GM23248 (cell line): ENCODE measurements at regions not wholly inside any gene's neighbourhood (a gene's known extent, or its start where the extent isn't known, plus 50 kb on each side); places are given as distances from the start of the nearest gene placed in this dataset.

ENCODE experiments used
- DNase-seq: peaks from one replicate; pipeline ENCODE4 v3.0.0-alpha.2; 2015
- H2AFZ ChIP-seq: fragments of 200-600 bp; sonication (generic); 2 replicates; pipeline ENCODE4 v1.6.1; 2016; ENCODE audit warnings: antibody characterized with exemption
- H3F3A ChIP-seq: fragments of 200-600 bp; sonication (generic); 2 replicates; pipeline ENCODE4 v1.6.1; 2016; ENCODE audit warnings: mild to moderate bottlenecking, antibody characterized with exemption, mixed run types; ENCODE audit not compliant: insufficient read depth
- H3K27ac ChIP-seq: fragments of 200-600 bp; sonication (generic); 2 replicates; pipeline ENCODE4 v1.5.1; 2016; ENCODE audit warnings: mild to moderate bottlenecking
- H3K27me3 ChIP-seq: fragments of 200-600 bp; sonication (generic); replicated peaks from 2 replicates; pipeline ENCODE4 v1.6.1; 2016; ENCODE audit warnings: mild to moderate bottlenecking; ENCODE audit not compliant: insufficient read depth
- H3K36me3 ChIP-seq: fragments of 200-600 bp; sonication (generic); 2 replicates; pipeline ENCODE4 v1.6.1; 2016; ENCODE audit warnings: low read depth, mild to moderate bottlenecking
- H3K4me1 ChIP-seq: fragments of 200-600 bp; sonication (generic); 2 replicates; pipeline ENCODE4 v1.6.1; 2016; ENCODE audit warnings: mild to moderate bottlenecking; ENCODE audit not compliant: insufficient read depth
- H3K4me2 ChIP-seq: fragments of 200-600 bp; sonication (generic); one replicate; pipeline ENCODE4 v1.6.1; 2016; ENCODE audit warnings: mild to moderate bottlenecking; ENCODE audit not compliant: unreplicated experiment
- H3K4me3 ChIP-seq: fragments of 200-600 bp; sonication (generic); 2 replicates; pipeline ENCODE4 v1.5.1; 2016; ENCODE audit warnings: mild to moderate bottlenecking
- H3K79me2 ChIP-seq: fragments of 200-600 bp; sonication (generic); 2 replicates; pipeline ENCODE4 v1.6.1; 2016; ENCODE audit warnings: mild to moderate bottlenecking; ENCODE audit not compliant: insufficient read depth
- H3K9ac ChIP-seq: fragments of 200-600 bp; sonication (generic); 2 replicates; pipeline ENCODE4 v1.6.1; 2016; ENCODE audit warnings: mild to moderate bottlenecking
- H3K9me2 ChIP-seq: fragments of 200-600 bp; sonication (generic); 2 replicates; pipeline ENCODE4 v1.6.1; 2016; ENCODE audit warnings: mixed run types, mild to moderate bottlenecking, moderate library complexity; ENCODE audit not compliant: insufficient read depth
- H3K9me3 ChIP-seq: fragments of 200-600 bp; sonication (generic); one replicate; pipeline ENCODE4 v1.6.1; 2017; ENCODE audit warnings: low read depth
- H4K20me1 ChIP-seq: fragments of 200-600 bp; sonication (generic); 2 replicates; pipeline ENCODE4 v1.6.0; 2016; ENCODE audit not compliant: insufficient read depth
- EZH2 ChIP-seq: fragments of 200-600 bp; sonication (generic); IDR thresholded peaks from 2 replicates; pipeline ENCODE4 v1.6.1; 2018; ENCODE audit warnings: antibody characterized with exemption, mild to moderate bottlenecking; ENCODE audit not compliant: insufficient read depth, poor library complexity, severe bottlenecking
- EZH2phosphoT487 ChIP-seq: fragments of 200-600 bp; sonication (generic); IDR thresholded peaks from 2 replicates; pipeline ENCODE4 v1.6.1; 2018; ENCODE audit warnings: antibody characterized with exemption, moderate library complexity, mild to moderate bottlenecking, low read depth; ENCODE audit not compliant: insufficient read depth
- WGBS, 2 experiments: methylation state at CpG; one replicate each; pipeline ENCODE4 v1.1.6; 2015 to 2017; ENCODE audit warnings: low lambda C conversion rate in 2 of 2, low coverage in 1 of 2; ENCODE audit errors: missing lambda C conversion rate in 2 of 2; 5-methylcytosine and 5-hydroxymethylcytosine counted together
- in situ Hi-C: fragments of 300-500 bp; cut with MboI; formaldehyde crosslinking; loops from 2 replicates; pipeline ENCODE4 v1.15.0; 2020

DNA sequence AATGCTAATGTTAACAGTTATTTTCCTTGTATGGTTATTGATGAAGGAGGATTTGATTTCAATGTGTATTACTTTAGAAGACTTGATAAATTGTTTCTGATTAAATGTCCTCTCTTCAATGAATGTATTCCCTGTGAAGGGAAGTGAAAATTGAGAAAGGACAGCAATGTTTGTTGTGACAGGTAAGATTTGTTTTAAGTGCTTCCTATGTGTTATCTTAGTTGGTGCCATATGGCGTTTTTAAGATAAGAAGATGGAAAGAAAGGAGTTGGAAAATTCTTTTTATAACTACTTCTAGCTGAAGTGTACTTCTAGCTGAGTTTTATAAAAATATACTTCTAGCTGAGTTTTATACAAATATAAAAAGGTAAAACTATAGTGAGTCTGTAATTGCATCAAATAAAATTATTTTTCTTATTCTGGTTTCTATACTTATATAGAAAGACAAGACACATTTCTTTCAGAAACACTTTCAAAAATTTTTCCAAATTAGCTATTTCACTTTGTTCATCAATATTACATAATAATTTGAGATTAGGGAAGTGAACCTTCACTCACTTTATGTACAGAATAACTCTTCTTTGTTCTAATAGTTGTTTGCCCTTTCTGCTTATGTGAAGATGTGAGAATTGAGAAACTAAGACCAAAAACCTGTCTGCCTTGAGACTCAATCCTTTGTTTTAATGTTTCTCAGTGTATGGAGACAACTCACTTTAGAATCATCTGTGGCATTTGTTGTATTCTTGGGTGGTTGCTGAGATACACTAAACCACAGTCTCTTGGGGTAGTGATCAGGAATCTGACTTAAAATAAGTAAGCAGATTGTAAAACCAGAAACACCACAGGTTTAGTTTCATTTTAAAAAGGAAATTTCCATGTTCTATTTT, 382.9 kb upstream of the B3GALT2 start:
- WGBS, 2 experiments, result 4 to 10% methylated on average over 1 of the region's 1 CpG
- TF ChIP-seq EZH2 (no peak), EZH2phosphoT487 (no peak)
- in situ Hi-C loops, result no loop called here
- Histone ChIP-seq H3K79me2 (no peaks in the 10 kb centered on the region), H3K27ac (peak overlapping the region; percentile 36), H4K20me1 (no peaks in the 10 kb centered on the region), H3K4me3 (peak overlapping the region; percentile 44; the same call in 1 of the 2 replicates), H3F3A (no peaks in the 10 kb centered on the region), H3K4me2 (peak overlapping the region; percentile 23), H3K4me1 (peaks cover 12% of the 10 kb centered on the region), H2AFZ (no peak overlapping the region), H3K9me3 (no peaks in the 10 kb centered on the region), H3K9me2 (no peaks in the 10 kb centered on the region; the same call in 1 of the 2 replicates), H3K36me3 (no peaks in the 10 kb centered on the region), H3K9ac (no peak overlapping the region; the same call in 1 of the 2 replicates), H3K27me3 (no peaks in the 10 kb centered on the region)
- DNase-seq, result peak; percentile 60

DNA sequence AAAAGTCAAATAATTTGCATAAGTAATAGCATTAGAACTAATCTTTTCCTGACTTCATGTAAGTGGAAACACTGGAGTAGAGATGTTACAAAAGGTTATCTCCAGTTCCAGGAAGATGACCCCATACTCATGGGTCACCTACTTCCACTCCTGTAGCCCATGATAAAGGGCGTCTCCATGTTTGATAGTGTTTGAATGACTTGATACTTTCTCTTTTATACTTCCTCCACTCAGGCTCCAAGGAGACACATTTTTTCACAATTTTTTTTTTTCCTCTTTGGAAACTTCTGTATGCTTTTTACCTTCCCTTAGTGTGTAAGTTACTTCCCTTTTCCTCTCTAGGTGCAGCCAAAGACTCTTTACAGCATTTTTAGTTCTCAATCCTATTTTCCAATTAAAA, 382.1 kb upstream of the B3GALT2 start:
- Histone ChIP-seq H3K27me3 (no peaks in the 10 kb centered on the region), H2AFZ (no peak overlapping the region), H3K4me1 (peaks cover 12% of the 10 kb centered on the region), H3K36me3 (no peaks in the 10 kb centered on the region), H3K4me3 (no peak overlapping the region), H3K27ac (no peak overlapping the region), H3K79me2 (no peaks in the 10 kb centered on the region), H3F3A (no peaks in the 10 kb centered on the region), H3K4me2 (no peak overlapping the region), H4K20me1 (no peaks in the 10 kb centered on the region), H3K9me2 (no peaks in the 10 kb centered on the region; the same call in 1 of the 2 replicates), H3K9me3 (no peaks in the 10 kb centered on the region), H3K9ac (no peak overlapping the region)
- no peak for TF ChIP-seq EZH2phosphoT487
- TF ChIP-seq EZH2, result no peak
- DNase-seq, result no peak
- in situ Hi-C loops, result no loop called here
- 32 to 35% methylated on average over 1 of the region's 1 CpG for WGBS, 2 experiments

DNA sequence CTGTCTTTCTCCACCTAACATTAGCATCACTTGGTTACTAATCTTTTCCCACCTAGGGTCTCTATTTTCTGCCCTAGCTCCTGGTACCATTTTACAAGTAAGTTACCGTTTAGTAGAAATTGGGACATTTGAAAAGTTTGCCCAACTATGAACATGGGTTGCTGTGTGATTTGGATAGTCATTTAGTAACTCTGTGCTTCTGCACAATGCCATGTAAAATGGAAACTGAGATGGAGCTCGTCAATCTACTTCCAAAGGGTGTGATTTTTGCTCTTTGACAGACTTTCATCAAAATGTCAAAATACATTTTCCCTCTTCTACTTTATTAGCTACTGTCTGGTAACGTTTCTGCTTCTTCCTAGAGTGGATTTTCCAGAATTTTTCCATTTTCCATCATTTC, 381.5 kb upstream of the B3GALT2 start:
- Histone ChIP-seq H3K9me2 (no peaks in the 10 kb centered on the region; the same call in 1 of the 2 replicates), H3F3A (no peaks in the 10 kb centered on the region), H3K27me3 (no peaks in the 10 kb centered on the region), H3K4me2 (no peak overlapping the region), H3K9ac (no peak overlapping the region), H3K4me1 (peaks cover 12% of the 10 kb centered on the region), H4K20me1 (no peaks in the 10 kb centered on the region), H2AFZ (no peak overlapping the region), H3K4me3 (no peak overlapping the region), H3K79me2 (no peaks in the 10 kb centered on the region), H3K27ac (no peak overlapping the region), H3K9me3 (no peaks in the 10 kb centered on the region), H3K36me3 (no peaks in the 10 kb centered on the region)
- no peak for DNase-seq
- 40 to 41% methylated on average over 3 of the region's 3 CpGs for WGBS, 2 experiments
- TF ChIP-seq EZH2phosphoT487 (no peak), EZH2 (no peak)
- in situ Hi-C loops, result no loop called here

DNA sequence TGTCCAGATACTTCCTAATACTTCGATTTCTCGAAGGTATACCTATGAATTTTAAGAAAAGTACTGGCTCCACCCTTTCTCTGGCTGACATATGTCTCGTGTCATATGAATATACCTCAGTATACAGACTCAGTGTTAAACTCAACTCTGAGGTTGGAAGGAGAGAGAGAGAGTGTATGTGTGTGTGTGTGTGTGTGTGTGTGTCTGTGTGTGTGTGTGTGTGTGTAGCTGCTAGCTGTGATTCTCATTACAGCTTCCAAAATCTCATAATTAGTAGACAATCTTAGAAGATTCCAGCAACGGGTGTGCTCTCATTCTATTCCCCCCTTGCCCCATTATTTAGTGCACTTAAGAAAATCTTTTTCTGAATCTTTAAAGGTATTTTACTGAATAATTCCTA, 380.3 kb upstream of the B3GALT2 start:
- Histone ChIP-seq H3K27ac (no peak overlapping the region), H3K79me2 (no peaks in the 10 kb centered on the region), H3K4me2 (no peak overlapping the region), H3K4me1 (peaks cover 12% of the 10 kb centered on the region), H3K9me3 (no peaks in the 10 kb centered on the region), H3K9me2 (no peaks in the 10 kb centered on the region; the same call in 1 of the 2 replicates), H3K27me3 (no peaks in the 10 kb centered on the region), H4K20me1 (no peaks in the 10 kb centered on the region), H3K9ac (no peak overlapping the region), H3K36me3 (no peaks in the 10 kb centered on the region), H3K4me3 (no peak overlapping the region), H2AFZ (no peak overlapping the region), H3F3A (no peaks in the 10 kb centered on the region)
- no peak for DNase-seq
- TF ChIP-seq EZH2 (no peak), EZH2phosphoT487 (no peak)
- in situ Hi-C loops, result no loop called here
- 28 to 32% methylated on average over 4 of the region's 4 CpGs for WGBS, 2 experiments
